ENCODE measurements at regions not wholly inside any gene's neighbourhood (a gene's known extent, or its start where the extent isn't known, plus 50 kb on each side); places are given as distances from the start of the nearest gene placed in this dataset.
"Not testable (repeated sequence)": the region's sequence is repeated elsewhere in the genome, so short reads cannot be mapped to it uniquely, and the experiment has no call there.

DNA sequence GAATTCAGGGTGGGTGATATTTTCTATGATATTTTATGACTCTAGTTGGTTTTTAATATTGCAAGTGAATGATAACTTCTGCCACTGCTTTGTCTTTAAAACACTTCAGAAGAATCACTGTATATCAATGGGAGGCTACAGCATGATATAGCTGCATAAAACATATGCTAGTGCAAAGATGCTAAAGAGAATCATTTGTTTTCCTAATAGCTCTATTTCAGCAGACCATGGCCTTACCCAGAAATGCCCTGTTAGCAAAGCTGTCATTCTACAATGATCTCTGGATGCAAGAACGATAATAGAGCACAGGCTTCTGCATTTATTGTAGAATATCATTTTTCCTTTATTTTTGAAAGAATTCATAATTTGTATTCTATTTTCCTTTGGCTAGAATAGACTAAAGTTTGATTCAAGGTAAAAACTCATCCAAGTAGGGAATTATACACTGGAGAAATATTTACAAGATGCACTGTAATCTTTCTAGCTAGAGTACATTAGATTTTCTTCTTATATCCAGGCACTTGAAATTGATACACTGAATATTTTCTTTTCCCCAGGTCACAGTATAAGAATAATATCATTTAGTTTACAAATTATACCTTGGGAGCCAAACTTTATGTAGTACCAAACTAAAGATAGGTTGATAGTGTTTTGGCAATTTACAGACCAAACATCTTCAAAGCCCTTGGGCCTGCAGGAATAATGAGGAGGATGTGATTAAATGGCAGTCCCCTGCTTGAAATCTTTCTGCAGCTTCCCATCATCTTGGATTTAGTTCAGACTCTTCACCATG, 252.6 kb upstream of the LINC00305 start:
- H3K9me3 Mint-ChIP-seq, result peaks cover 0 to 2% (median 0%) of the 10 kb centered on the region in 3 donors
- H3K4me3 Mint-ChIP-seq, result no peak overlapping the region
- H3K27me3 Mint-ChIP-seq, result no peaks in the 10 kb centered on the region
- no peaks in the 10 kb centered on the region for H3K36me3 Mint-ChIP-seq
- peak overlapping the region in 1 of 3 donors; percentile 47 for H3K27ac Mint-ChIP-seq
- peaks cover 7 to 9% (median 7%) of the 10 kb centered on the region in 3 donors for H3K4me1 Mint-ChIP-seq

DNA sequence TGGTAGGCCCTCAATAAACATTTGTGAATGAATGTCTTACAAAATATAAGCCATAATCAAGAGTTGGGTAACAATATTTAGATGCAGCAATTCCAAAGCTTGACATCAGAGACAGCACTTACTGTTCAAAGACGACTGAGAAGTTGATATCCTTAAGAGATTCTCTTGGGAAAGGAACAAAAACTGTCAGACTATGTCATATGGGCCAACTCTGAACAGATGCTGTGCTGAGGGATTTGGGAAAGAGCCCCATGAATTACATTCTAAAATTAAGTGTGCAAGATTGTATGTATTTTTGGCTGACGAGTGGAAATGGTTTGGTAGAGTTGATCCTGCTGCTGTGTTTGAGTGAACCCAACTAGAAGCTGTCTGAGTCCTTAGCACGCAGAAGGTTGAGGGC, 250.7 kb upstream of the LINC00305 start:
- Mint-ChIP-seq H3K27ac (no peak overlapping the region), H3K9me3 (peaks cover 0 to 4% (median 0%) of the 10 kb centered on the region in 3 donors), H3K36me3 (no peaks in the 10 kb centered on the region), H3K27me3 (no peaks in the 10 kb centered on the region), H3K4me1 (peaks cover 7% of the 10 kb centered on the region in 3 donors), H3K4me3 (no peak overlapping the region)

DNA sequence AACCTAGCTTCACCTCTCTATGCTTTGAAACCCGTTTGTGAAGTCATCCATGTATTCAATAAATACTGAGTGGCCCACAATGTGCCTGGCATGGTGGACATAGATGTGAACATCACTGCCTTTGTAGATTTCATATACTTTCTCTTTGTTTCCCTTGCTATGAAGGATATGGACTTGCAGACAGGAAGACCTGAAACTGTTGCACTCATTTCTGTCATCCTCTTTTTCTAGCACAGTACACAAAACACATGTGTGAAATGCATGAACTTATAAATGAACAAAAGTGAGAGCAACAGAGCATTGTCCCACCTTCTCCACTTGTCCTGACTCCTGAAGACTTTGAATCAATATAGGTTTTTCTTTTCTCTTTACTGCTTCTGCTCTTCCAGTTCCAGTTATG, 249.4 kb upstream of the LINC00305 start:
- no peaks in the 10 kb centered on the region for H3K4me1 Mint-ChIP-seq
- H3K9me3 Mint-ChIP-seq, result peaks cover 0 to 4% (median under 1%) of the 10 kb centered on the region in 3 donors
- H3K27ac Mint-ChIP-seq, result no peak overlapping the region
- H3K36me3 Mint-ChIP-seq, result no peaks in the 10 kb centered on the region
- H3K4me3 Mint-ChIP-seq, result no peak overlapping the region
- no peaks in the 10 kb centered on the region for H3K27me3 Mint-ChIP-seq

DNA sequence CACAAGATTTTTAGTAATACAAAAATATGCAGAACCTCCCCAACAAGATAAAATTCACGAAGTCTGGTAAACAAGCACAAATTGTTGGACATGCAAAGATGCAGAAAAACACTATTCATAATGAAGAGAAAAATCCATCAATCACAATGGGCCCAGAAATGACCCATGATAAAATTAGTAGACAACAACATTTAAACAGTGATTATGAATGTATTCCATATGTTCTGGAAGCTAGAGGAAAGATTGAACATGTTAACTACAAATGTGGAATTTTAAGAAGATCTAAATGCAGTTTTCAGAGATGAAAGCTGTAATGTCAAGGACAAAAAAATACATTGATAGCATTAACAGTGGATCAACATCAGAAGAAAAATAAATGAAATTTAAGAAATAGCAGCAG, 243.3 kb upstream of the LINC00305 start:
- Mint-ChIP-seq H3K27me3 (peaks cover 1% of the 10 kb centered on the region), H3K4me1 (peaks cover 0 to 2% (median 0%) of the 10 kb centered on the region in 3 donors), H3K4me3 (no peak overlapping the region), H3K36me3 (no peaks in the 10 kb centered on the region), H3K27ac (no peak overlapping the region), H3K9me3 (peaks cover 0 to 4% (median 2%) of the 10 kb centered on the region in 3 donors)

DNA sequence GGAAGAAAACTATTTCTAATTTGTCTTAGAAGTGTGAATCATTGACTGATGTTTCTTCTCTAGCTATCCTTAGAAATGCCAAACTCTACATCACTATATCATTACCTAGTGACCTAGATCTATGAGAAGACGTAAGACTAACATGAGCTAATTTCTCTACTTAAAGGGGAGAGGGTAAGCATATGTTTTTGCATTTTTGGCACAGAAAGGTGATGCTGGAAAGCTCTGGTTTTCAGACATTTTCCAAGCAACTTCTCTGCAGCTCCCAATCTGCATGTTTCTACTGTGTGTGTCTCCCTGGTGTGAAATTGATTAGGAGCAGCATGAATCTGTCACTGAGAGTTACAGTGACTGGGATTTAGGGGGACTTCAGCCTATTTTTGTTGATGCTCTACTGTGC, 235.2 kb upstream of the LINC00305 start:
- peaks cover 19 to 25% (median 19%) of the 10 kb centered on the region in 3 donors for H3K4me1 Mint-ChIP-seq
- peaks cover 0 to 1% (median 0%) of the 10 kb centered on the region in 3 donors for H3K9me3 Mint-ChIP-seq
- H3K27me3 Mint-ChIP-seq, result no peaks in the 10 kb centered on the region
- H3K27ac Mint-ChIP-seq, result no peak overlapping the region
- H3K36me3 Mint-ChIP-seq, result peaks cover 4% of the 10 kb centered on the region
- H3K4me3 Mint-ChIP-seq, result no peak overlapping the region

DNA sequence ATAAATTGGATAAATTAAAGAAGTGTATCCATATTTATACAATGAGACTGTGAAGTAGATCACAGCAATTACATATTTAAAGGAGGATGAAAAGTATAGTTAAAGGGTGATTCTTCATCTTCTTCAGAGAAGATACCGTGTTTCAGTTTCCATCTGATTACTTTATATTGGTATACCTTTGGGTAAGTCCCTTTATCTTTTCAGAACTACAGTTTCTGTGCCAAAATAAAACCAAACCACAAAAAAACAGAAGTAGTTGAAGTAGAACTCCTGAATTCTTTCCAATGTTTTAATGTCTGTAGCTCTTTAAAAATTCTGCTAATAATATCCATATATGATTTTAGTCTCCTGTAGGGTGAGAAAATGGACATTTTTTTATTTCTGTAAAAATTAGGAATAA, 231.2 kb upstream of the LINC00305 start:
- H3K4me3 Mint-ChIP-seq, result peak overlapping the region in 2 of 4 donors; percentile 52 to 80
- H3K36me3 Mint-ChIP-seq, result peaks cover 4% of the 10 kb centered on the region

DNA sequence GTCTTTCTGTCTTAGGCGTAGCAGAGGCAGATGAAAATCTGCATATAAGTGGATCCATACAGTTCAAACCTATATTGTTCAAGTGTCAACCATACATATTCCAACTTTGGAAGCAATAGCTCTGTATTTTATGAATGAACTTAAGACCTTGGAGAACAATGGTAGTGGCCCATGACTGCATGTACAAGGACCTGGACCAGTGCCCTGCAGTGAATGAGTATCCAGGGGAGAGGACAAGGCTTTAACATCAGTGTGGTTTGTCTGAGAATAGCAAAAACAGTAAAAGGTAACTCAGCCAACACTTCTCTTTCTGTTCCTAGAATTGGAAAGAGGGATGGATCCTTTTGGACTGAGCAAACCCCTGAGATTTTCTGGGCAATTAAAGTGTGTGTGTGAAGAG, 230.8 kb upstream of the LINC00305 start:
- no peaks in the 10 kb centered on the region for H3K27me3 Mint-ChIP-seq

More for the DNA sequence above, 231.2 kb upstream of the LINC00305 start:
- H3K27me3 Mint-ChIP-seq, result no peaks in the 10 kb centered on the region
- peaks cover 1 to 16% (median 5%) of the 10 kb centered on the region in 3 donors for H3K9me3 Mint-ChIP-seq
- peak overlapping the region in 1 of 3 donors; percentile 9 for H3K27ac Mint-ChIP-seq
- H3K4me1 Mint-ChIP-seq, result peaks cover 19 to 26% (median 21%) of the 10 kb centered on the region in 3 donors

DNA sequence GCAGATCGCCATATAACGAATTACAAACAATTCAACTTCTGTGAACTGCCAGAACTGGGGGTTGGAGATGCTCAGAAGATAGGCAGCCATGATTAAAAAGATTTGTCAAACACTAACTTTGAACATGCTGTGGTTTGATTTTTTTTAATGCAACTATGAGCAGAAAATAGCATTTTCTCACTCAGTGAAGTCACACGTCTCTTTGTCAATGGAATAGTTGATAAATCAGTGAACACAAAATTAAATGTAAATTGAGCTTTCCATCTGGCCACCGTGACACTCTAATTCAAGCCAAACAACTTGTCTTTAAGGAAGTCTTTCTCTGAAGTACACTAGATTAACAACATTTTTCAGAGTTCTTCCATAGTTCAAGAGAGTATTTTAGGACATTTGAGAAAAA, 228.6 kb upstream of the LINC00305 start:
- Mint-ChIP-seq H3K27ac (no peak overlapping the region), H3K36me3 (peaks cover 2% of the 10 kb centered on the region), H3K27me3 (no peaks in the 10 kb centered on the region), H3K4me3 (no peak overlapping the region), H3K4me1 (peaks cover 19 to 26% (median 21%) of the 10 kb centered on the region in 3 donors), H3K9me3 (peaks cover 1 to 16% (median 5%) of the 10 kb centered on the region in 3 donors)

More for the DNA sequence above, 230.8 kb upstream of the LINC00305 start:
- peaks cover 1 to 16% (median 5%) of the 10 kb centered on the region in 3 donors for H3K9me3 Mint-ChIP-seq
- peaks cover 4% of the 10 kb centered on the region for H3K36me3 Mint-ChIP-seq
- H3K27ac Mint-ChIP-seq, result no peak overlapping the region
- H3K4me1 Mint-ChIP-seq, result peaks cover 19 to 26% (median 21%) of the 10 kb centered on the region in 3 donors
- peak overlapping the region in 2 of 4 donors; percentile 52 to 80 for H3K4me3 Mint-ChIP-seq

DNA sequence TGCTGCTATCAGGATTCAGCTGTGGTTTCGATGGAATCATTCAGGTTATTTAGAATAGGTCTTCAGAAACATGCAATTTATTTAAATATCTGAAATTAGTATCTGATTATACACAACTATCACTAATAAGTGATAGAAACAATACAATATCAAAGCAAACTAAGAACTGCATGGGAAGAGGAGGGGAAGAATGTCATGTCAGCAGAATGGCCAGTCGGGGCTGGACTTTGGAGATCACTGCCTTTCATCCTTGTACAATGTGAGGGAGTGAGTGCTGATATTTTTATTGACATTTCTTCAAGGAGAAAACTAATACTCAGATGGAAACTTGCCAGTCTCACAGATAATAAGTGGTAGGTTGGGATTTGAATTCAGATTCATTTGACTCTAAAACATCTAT, 224.0 kb upstream of the LINC00305 start:
- Mint-ChIP-seq H3K4me1 (no peaks in the 10 kb centered on the region), H3K27me3 (no peaks in the 10 kb centered on the region), H3K27ac (no peak overlapping the region), H3K4me3 (no peak overlapping the region), H3K36me3 (no peaks in the 10 kb centered on the region), H3K9me3 (peaks cover 1 to 10% (median 5%) of the 10 kb centered on the region in 3 donors)

DNA sequence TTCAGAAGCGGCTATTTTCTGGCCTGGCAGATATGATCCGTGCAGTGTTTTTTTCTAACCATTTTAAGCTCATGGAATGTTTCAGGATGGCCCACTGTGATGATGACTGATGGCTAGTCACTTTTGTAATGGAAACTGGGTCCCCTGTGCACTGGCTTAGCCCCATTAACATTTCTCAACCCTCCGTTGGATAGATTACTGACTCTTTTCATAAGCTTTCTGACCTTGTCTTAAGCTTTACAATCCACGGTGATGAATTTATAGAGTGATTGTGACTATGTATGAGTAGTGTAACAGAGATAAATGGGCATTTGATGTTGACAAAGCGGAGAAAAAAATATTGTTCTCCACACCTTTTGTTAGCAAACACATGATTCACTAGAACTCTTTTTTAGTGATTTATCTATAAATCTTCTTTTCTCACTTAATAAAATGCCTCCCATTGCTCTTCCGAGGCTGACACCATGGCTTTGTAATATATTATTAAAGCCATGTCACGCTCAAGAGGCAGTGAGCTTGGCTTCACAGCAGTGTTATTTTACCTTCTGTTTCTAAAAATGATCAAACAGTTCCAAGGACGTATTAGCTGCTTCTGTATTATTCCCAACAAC, 221.0 kb upstream of the LINC00305 start:
- not testable (repeated sequence) for H3K36me3 Mint-ChIP-seq, H3K27me3 Mint-ChIP-seq, H3K9me3 Mint-ChIP-seq, H3K27ac Mint-ChIP-seq, H3K4me1 Mint-ChIP-seq, H3K4me3 Mint-ChIP-seq

DNA sequence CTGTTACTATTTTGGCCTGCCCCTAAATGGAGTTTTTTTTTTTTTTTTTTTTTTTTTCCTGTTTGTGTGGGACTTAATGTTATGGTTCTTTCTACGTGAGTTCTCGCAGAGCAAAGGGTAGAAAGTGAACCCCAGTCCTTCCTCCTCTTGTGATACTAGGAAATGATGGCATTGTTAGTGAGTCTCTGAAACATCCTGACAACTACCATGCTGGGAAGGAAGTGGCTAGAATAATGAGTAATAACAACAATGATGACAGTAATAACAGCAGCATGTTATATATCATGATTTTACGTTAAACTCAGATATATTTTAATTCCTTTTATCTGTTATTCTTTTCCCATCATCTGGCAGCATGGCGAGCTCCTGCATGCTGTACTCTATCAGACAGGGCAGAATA, 216.2 kb upstream of the LINC00305 start:
- no peaks in the 10 kb centered on the region for H3K36me3 Mint-ChIP-seq
- H3K27me3 Mint-ChIP-seq, result no peaks in the 10 kb centered on the region
- H3K4me1 Mint-ChIP-seq, result peaks cover 0 to 1% (median 0%) of the 10 kb centered on the region in 3 donors
- H3K27ac Mint-ChIP-seq, result no peak overlapping the region
- peaks cover 4 to 17% (median 11%) of the 10 kb centered on the region in 3 donors for H3K9me3 Mint-ChIP-seq
- no peak overlapping the region for H3K4me3 Mint-ChIP-seq

DNA sequence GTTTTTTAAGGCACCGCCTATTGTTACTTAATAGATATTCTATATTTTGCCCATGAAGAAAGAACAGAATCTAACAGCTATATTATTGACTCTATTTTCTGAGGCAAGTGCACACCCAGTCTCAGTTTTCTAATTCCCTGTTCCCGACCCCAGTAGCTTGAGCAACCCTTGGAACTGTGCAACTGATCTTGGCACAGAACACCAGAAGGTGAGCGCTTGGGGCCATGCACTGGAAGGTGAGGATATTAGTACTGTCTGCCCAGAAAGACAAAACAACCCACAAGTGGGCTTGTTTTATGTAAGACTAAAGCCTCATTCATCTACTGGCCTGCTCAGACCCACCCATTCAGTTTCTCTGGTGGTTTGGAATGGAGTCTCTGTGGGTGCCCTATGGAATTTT, 188.8 kb upstream of the LINC00305 start:
- no peak overlapping the region for H3K4me3 Mint-ChIP-seq
- H3K27ac Mint-ChIP-seq, result no peak overlapping the region
- peaks cover 0 to 4% (median 2%) of the 10 kb centered on the region in 3 donors for H3K4me1 Mint-ChIP-seq
- peaks cover 2% of the 10 kb centered on the region for H3K36me3 Mint-ChIP-seq
- H3K27me3 Mint-ChIP-seq, result peaks cover 2% of the 10 kb centered on the region
- no peaks in the 10 kb centered on the region for H3K9me3 Mint-ChIP-seq

DNA sequence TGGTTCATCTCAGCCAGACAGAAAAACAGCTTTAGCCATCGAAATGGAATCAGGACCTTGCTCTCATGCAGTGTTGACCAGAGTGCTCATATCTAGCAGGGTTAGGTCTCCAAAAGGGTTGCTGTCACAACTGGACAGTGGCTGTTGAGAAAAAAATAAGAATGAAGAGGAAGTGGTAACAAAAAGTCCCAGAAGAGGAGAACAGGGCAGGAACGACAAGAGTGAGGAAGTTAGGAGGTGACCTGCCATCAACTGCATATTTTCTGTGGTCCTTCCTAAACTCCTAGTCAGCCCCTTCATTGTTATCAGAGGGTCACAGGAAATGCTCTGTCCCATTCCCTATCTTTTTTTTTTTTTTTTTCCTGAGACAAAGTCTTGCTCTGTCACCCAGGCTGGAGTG, 188.1 kb upstream of the LINC00305 start:
- peaks cover 2% of the 10 kb centered on the region for H3K36me3 Mint-ChIP-seq
- H3K9me3 Mint-ChIP-seq, result no peaks in the 10 kb centered on the region
- H3K27ac Mint-ChIP-seq, result no peak overlapping the region
- H3K4me1 Mint-ChIP-seq, result peaks cover 0 to 4% (median 2%) of the 10 kb centered on the region in 3 donors
- H3K27me3 Mint-ChIP-seq, result peaks cover 3% of the 10 kb centered on the region
- no peak overlapping the region for H3K4me3 Mint-ChIP-seq

DNA sequence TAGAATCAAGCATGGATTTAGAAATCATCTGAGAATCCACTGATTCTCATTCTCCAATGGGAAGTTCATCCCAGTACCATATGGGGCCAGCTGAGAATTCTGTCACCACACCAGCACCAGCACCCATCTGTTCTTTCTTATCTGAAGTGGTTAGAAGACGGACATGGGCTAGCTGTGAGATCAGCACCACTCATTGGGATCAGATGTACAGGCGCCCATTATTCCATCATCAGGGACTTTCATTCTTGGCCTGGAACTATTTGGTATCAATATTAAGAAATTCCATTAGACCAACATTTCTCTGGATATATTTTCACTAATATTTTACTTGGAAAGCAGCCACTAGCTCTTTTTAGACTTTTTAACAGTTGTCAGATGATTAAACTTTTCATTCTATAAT, 185.9 kb upstream of the LINC00305 start:
- H3K27ac Mint-ChIP-seq, result no peak overlapping the region
- peaks cover 3% of the 10 kb centered on the region for H3K27me3 Mint-ChIP-seq
- no peaks in the 10 kb centered on the region for H3K9me3 Mint-ChIP-seq
- H3K4me1 Mint-ChIP-seq, result peaks cover 0 to 9% (median 4%) of the 10 kb centered on the region in 3 donors
- H3K36me3 Mint-ChIP-seq, result peaks cover 2% of the 10 kb centered on the region
- H3K4me3 Mint-ChIP-seq, result no peak overlapping the region

DNA sequence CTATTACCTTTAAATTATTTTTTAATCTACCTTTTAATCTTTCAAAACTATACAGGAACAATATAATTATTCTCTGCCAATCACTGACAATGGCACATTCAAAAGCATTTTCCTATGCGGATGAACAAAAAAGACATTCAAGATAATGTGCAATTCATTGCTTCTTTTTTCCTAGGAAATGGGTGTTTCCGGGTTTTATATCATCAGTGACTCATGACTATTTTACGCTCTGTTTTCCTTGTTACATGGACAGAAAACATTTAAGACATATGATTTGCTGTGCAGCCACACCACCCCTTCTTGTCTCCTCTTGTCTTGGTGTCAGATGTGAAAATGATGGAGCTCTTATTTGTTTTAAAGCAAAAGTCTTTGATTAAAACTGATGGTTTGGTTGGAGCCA, 184.7 kb upstream of the LINC00305 start:
- Mint-ChIP-seq H3K4me1 (peaks cover 0 to 9% (median 4%) of the 10 kb centered on the region in 3 donors), H3K9me3 (no peaks in the 10 kb centered on the region), H3K27ac (no peak overlapping the region), H3K36me3 (peaks cover 2% of the 10 kb centered on the region), H3K4me3 (no peak overlapping the region), H3K27me3 (peaks cover 3% of the 10 kb centered on the region)
